Parathyroid adenoma (tissue), 2 donors: ENCODE measurements at regions not wholly inside any gene's neighbourhood (a gene's known extent, or its start where the extent isn't known, plus 50 kb on each side); places are given as distances from the start of the nearest gene placed in this dataset.

Experiments
- H2AFZ ChIP-seq: fragments of 300-600 bp; sonication (generic); one replicate; pipeline ENCODE4 v1.7.0; 2017; ENCODE audit warnings: antibody characterized with exemption, mild to moderate bottlenecking
- H3K27ac ChIP-seq: fragments of 300-600 bp; sonication (generic); one replicate; pipeline ENCODE4 v1.7.0; 2017
- H3K27me3 ChIP-seq: fragments of 300-600 bp; sonication (generic); one replicate; pipeline ENCODE4 v1.7.0; 2017; ENCODE audit warnings: low read length; ENCODE audit not compliant: control insufficient read depth, insufficient read depth
- H3K36me3 ChIP-seq: fragments of 300-600 bp; sonication (generic); one replicate; pipeline ENCODE4 v1.7.0; 2017; ENCODE audit warnings: low read length; ENCODE audit not compliant: control insufficient read depth, insufficient read depth
- H3K4me1 ChIP-seq: fragments of 300-600 bp; sonication (generic); one replicate; pipeline ENCODE4 v1.7.0; 2017; ENCODE audit warnings: control low read depth
- H3K4me2 ChIP-seq: fragments of 300-600 bp; sonication (generic); one replicate; pipeline ENCODE4 v1.7.0; 2017; ENCODE audit warnings: low read length
- H3K4me3 ChIP-seq: fragments of 300-600 bp; sonication (generic); one replicate; pipeline ENCODE4 v1.7.0; 2017; ENCODE audit warnings: low read depth, low read length
- H3K79me2 ChIP-seq: fragments of 300-600 bp; sonication (generic); one replicate; pipeline ENCODE4 v1.7.0; 2017; ENCODE audit warnings: control low read depth
- H3K9ac ChIP-seq: fragments of 300-600 bp; sonication (generic); one replicate; pipeline ENCODE4 v1.7.0; 2017; ENCODE audit warnings: mild to moderate bottlenecking
- H3K9me3 ChIP-seq: fragments of 300-600 bp; sonication (generic); one replicate; pipeline ENCODE4 v1.7.0; 2017; ENCODE audit warnings: low read length; ENCODE audit not compliant: control insufficient read depth
- CTCF ChIP-seq: fragments of 300-600 bp; sonication (generic); IDR thresholded peaks from one replicate; pipeline ENCODE4 v1.7.0; 2017; ENCODE audit warnings: antibody characterized with exemption, mild to moderate bottlenecking
- donor health status: primary hyperparathyroidism.

- no peak for TF ChIP-seq CTCF
- Histone ChIP-seq H3K4me3 (no peak overlapping the region), H3K27ac (no peak overlapping the region), H3K4me1 (no peaks in the 10 kb centered on the region), H3K27me3 (no peaks in the 10 kb centered on the region), H3K4me2 (no peak overlapping the region), H3K9me3 (no peaks in the 10 kb centered on the region), H3K79me2 (no peaks in the 10 kb centered on the region), H3K9ac (no peak overlapping the region), H3K36me3 (no peaks in the 10 kb centered on the region), H2AFZ (no peak overlapping the region)
These were observed 63.0 kb upstream of the RGS7 start for GRCh38 chr1:241419986-241420385.

- no peaks in the 10 kb centered on the region for H3K27me3 ChIP-seq
- no peak for TF ChIP-seq CTCF
- no peak overlapping the region for H3K4me3 ChIP-seq
- no peaks in the 10 kb centered on the region for H3K9me3 ChIP-seq
- H2AFZ ChIP-seq, result no peak overlapping the region
- no peaks in the 10 kb centered on the region for H3K4me1 ChIP-seq
- H3K9ac ChIP-seq, result no peak overlapping the region
- no peak overlapping the region for H3K27ac ChIP-seq
- no peak overlapping the region for H3K4me2 ChIP-seq
- no peaks in the 10 kb centered on the region for H3K79me2 ChIP-seq
- H3K36me3 ChIP-seq, result no peaks in the 10 kb centered on the region
These were observed 60.3 kb upstream of the RGS7 start for GRCh38 chr1:241417258-241417657.

- no peak overlapping the region for H3K27ac ChIP-seq
- TF ChIP-seq CTCF, result no peak
These were observed 57.0 kb upstream of the RGS7 start for GRCh38 chr1:241413974-241414373.

GRCh38 chr1:241413386-241413785 lies 56.4 kb upstream of the RGS7 start:
- TF ChIP-seq CTCF, result no peak
- Histone ChIP-seq H3K4me2 (no peak overlapping the region), H3K4me1 (no peaks in the 10 kb centered on the region), H3K79me2 (no peaks in the 10 kb centered on the region), H3K36me3 (no peaks in the 10 kb centered on the region), H2AFZ (no peak overlapping the region), H3K4me3 (no peak overlapping the region), H3K9me3 (no peaks in the 10 kb centered on the region), H3K27ac (no peak overlapping the region), H3K9ac (no peak overlapping the region), H3K27me3 (no peaks in the 10 kb centered on the region)

More at GRCh38 chr1:241413974-241414373, 57.0 kb upstream of the RGS7 start:
- Histone ChIP-seq H3K4me3 (no peak overlapping the region), H3K9me3 (no peaks in the 10 kb centered on the region), H3K27me3 (no peaks in the 10 kb centered on the region), H3K36me3 (no peaks in the 10 kb centered on the region), H3K4me1 (no peaks in the 10 kb centered on the region), H2AFZ (no peak overlapping the region), H3K4me2 (no peak overlapping the region), H3K9ac (no peak overlapping the region), H3K79me2 (no peaks in the 10 kb centered on the region)

- Histone ChIP-seq H3K27me3 (no peaks in the 10 kb centered on the region), H3K36me3 (no peaks in the 10 kb centered on the region), H2AFZ (no peak overlapping the region), H3K4me3 (no peak overlapping the region), H3K9ac (no peak overlapping the region), H3K4me1 (no peaks in the 10 kb centered on the region), H3K79me2 (no peaks in the 10 kb centered on the region), H3K9me3 (no peaks in the 10 kb centered on the region), H3K27ac (no peak overlapping the region), H3K4me2 (no peak overlapping the region)
- TF ChIP-seq CTCF, result no peak
These were observed 55.6 kb upstream of the RGS7 start for GRCh38 chr1:241412646-241413045.
